HG03108 (cell line): ENCODE measurements at regions not wholly inside any gene's neighbourhood (a gene's known extent, or its start where the extent isn't known, plus 50 kb on each side); places are given as distances from the start of the nearest gene placed in this dataset.
"Not testable (repeated sequence)": the region's sequence is repeated elsewhere in the genome, so short reads cannot be mapped to it uniquely, and the experiment has no call there.

Experiments used
- ATAC-seq: cut with Tn5 transposase; IDR thresholded peaks from one replicate; pipeline ENCODE4 v1.9.1; 2021; ENCODE audit warnings: moderate library complexity; ENCODE audit not compliant: unreplicated experiment

DNA sequence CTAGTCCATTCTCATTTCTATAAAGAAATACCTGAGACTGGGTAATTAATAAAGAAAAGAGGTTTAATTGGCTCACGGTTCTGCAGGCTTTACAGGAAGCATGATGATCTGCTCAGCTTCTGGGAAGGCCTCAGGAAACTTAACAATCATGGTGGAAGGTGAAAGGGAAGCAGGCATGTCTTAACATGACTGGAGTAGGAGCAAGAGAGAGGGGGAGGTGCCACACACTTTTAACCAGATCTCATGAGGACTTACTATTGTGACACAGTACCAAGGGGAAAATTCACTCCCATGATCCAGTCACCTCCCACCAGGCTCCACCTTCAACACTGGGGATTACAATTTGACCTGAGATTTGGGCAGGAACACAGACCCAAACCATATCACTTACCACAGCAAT, 310.1 kb downstream of the SH3GL2 start:
- ATAC-seq = not testable (repeated sequence)

DNA sequence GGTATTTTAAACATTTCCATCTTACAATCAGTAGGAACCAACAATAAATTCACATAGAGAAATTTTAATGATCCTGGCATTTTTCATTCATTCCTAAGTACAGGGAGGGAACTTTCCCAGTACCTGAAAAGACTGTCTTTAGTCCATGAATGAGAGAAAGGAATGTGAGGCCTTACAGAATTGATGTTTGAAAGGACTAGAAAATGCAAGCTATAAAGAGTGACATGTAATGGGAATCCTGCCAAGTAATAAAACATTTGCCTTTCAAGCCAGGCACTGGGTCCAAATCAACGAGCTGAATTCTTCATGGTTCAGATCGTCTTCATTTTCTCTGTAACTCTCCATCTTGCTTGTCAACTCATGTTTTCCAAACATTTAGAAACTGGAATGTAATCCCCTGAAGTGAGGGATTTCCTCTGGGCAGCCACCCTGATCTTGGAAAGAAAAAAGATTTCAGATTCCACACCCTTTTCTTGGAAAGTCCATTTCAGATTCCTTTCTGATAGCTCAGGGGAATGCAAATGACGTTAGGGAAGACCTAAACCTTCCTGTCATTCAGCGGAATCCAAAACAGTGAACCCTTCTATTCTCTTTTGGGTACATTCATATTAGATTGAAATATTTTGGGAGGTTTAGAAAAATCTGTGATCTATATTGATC, 315.8 kb downstream of the SH3GL2 start:
- no peak for ATAC-seq

DNA sequence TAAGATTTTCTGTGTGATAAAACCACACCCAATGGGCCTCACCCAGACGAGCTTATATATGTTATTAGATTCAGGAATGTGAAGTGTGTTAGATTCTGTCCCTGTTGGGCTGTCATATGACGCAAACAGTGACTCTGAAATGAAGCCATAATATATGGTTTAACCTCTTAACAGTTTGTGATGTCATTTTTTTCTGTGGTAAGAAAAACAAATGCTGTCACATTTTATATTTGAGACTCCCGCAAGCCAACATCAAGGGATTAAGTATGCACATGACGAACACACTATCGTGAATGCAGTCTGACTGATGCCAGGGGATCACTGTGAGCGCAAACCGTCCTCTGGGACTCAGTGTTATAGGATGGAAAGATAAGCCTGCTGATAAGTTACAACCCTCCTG, 321.7 kb downstream of the SH3GL2 start:
- no peak for ATAC-seq

GRCh38 chr9:17905366-17905765, 326.5 kb downstream of the SH3GL2 start:
- no peak for ATAC-seq

DNA sequence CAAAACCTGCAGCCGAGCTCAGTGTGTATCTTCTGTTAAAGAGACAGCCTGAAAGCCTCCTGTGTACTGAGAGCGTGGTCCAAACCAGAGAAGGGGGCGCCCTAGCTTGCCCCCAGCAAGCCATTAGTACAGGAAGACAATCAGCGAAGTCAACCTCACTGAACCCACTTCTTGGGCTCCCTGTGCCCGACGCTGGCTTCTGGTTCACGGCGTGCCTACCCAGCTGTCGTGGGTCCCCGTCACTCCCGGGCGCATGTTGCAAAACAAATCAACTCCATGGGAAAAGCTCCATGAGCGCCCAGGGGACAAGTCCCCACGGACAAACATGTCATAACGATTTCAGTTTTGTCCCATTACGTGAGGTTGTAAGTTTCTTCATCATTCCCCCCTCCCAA, 326.9 kb downstream of the SH3GL2 start:
- no peak for ATAC-seq

GRCh38 chr9:17906176-17906840, 327.4 kb downstream of the SH3GL2 start:
- no peak for ATAC-seq

DNA sequence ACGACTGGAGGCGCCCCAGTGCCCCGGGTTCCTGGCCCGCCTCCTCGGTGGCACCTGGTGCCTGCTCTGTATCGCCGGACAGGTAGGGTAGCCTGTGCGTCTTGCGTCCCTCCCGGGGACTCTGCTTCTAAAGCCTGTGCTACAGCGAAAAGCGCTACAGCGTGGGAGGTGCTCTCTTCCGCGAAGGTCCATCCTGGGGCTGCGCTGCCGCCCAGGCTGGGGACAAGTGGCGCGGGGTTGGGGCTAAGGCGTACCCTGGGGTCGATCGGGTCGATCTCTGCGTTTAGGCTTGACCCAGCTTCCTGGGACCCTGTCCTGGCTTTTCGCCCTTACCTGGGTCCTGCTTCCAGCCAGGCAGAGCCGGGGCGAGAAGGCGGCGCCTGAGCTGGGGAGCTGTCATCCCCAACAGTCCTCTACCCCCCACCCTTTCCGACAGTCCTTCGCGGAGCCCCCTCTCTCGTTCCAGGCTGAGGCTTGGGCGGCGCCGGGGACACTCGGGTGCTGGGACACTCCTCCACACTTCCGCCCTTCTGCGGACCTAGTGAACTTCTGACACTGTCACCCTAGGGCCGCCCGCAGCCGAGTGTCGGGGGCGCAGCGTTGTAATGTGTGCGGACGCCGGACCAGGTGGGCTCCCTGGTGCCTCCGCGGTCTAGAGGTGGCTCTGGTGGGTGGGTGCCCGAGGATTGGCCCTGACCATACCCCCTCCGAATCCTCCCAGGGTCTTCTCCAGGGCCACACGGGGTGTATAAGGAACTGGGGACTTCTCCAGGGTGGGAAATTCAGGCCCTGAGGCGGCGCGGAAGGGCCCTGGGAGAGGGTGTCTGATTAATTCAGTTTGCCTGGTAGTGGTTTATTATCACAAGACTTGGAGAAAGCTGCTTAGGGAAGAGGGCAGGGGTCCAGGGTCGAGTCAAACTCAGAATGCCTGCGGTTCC, 328.2 kb downstream of the SH3GL2 start:
- no peak for ATAC-seq

GRCh38 chr9:17907779-17908508, 329.1 kb downstream of the SH3GL2 start:
- ATAC-seq = no peak

- no peak for ATAC-seq
Measured at GRCh38 chr9:17926246-17926645, 347.4 kb downstream of the SH3GL2 start.

DNA sequence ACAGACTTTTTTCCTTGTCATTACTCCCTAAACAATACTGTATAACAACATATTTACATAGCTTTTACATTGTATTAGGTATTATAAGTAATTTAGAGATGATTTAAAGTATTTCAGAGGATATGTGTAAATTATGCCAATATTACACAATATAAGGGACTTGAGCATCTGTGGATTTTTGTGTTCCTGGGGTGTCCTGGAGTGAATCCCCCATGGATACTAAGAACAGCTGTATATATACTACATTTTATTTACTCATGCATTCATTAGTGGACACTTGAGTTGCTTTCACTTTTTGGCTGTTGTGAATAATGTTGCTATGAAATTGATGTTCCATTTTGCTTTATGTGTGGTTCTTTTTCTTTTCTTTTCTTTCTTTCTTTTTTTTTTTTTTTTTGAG, 348.8 kb downstream of the SH3GL2 start:
- ATAC-seq = no peak

DNA sequence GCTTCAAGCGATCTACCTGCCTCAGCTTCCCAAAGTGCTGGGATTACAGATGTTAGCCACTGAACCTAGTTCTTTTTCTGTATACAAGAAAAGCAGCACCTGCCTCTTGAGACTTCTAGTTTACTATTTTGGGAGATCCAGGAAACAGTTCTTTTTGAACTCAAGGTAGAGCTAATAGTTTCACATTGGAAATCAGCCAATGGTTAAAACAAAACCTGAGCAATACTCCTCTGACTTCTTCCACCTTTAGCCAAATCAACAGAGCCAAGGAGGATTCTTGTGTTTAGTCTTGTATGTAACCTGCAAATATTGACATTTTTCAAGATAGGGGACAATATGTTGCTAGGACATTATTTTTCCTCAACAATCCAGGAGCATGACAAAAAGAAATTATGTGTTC, 349.4 kb downstream of the SH3GL2 start:
- ATAC-seq = no peak

DNA sequence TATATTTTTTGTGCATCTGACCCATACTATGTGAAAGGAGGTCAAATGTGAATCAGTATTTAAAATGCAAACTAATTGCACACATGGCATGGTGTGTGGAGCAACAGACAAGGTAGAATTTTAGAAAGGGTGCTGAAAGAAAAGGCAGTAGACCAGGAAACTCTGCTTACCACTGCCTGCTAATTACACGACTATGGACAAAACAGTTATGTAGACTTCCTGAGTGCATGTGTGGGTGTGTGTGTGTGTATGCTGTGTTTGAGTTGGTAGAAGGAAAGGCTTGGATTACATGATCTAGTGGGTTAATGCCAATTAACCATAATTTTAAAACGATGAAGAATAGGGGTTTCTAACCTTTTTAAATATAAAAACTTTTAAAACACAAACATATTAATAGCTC, 349.9 kb downstream of the SH3GL2 start:
- ATAC-seq = no peak

DNA sequence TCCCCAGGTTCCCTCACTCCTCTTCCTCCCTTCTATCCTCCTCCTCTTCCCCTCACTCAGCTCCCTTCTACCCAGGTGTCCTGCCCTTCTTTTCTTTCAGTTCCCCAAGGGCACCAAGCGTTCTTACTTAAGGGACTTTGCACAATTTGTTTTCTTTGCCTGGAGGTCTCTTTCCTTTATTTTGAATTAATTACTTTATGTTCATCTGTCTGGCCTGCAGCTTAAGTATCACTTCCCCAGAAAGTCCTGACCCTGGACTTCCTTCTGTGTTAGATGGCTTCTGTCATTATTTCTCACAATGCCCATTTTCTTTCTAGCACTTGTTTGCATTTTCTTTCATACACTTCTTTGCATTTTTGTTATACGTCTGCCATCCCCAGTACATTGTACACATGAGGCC, 350.6 kb downstream of the SH3GL2 start:
- ATAC-seq = no peak

DNA sequence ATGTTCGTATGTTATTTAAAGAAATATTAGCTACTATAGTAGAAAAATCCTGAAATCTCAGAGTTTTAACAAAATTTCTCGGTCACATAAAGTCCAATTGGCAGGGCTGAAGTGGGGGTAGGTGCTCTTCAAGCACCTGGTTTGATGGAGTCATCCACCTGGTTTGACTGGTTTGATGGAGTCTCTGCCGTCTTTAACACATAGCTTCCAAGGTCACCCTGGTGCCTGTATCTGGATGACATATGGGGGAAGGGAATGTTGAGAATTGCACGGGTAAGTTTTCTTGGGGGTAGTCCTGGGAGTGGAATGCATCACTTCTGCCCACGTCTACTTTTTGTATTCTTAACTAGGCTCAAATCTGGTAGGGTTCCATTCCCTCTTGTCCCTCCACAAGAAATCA, 351.2 kb downstream of the SH3GL2 start:
- ATAC-seq = no peak

GRCh38 chr9:17936365-17936764, 357.5 kb downstream of the SH3GL2 start:
- ATAC-seq = no peak

GRCh38 chr9:17938035-17938655, 359.3 kb downstream of the SH3GL2 start:
- ATAC-seq = no peak

DNA sequence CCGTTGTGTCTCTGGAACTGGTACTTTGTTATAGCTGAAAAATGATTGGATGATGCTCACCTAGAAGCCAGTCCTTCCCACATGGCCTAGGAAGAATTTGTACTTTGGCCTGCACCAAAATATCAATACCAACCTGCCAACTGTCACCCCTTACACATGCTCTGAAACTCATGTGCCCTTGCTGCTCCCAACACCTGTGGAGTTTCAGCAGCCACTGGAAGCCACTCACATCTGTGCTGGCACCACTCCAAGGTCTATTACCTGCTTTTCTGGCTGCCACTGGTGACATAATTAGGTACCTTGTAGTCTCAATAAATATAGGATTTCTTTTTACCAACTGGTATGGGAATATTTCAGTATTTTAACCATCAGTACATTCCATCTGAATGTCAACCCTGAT, 363.6 kb downstream of the SH3GL2 start:
- no peak for ATAC-seq

DNA sequence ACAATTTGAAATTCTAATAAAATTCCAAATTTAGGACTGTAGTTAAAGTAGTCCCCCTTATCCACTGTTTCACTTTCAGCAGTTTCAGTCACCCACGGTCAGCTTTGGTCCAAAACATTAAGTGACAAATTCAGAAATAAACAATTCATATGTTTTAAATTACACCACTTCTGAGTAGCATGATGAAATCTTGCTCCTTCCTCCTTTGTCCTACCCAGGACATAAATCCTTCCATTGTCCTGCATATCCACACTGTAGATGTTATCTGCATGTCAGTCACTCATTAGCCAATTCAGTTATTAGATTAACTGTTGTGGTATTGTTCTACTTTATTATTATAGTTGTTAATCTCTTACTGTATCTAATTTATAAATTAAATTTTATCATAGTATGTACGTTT, 376.5 kb downstream of the SH3GL2 start:
- ATAC-seq = no peak

GRCh38 chr9:17958363-17958762, 379.5 kb downstream of the SH3GL2 start:
- no peak for ATAC-seq

DNA sequence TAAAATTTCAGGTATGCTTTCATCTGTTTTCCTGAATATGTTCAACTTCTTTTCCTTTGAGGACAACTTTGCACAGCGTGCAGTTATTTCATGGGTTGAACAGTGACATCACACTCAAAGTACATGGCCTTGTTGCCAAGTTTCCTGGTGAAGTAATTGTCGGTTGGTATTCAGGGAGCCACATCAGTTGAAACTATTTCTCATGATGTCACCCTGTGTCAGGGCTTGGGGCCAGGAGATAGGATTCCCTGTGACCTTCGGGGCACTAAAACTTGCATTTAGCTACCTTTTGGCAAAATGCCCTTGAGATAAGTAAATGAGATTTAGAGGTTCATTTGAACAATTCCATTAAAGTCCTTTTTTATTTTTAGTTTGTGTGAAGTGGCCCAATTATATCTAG, 383.9 kb downstream of the SH3GL2 start:
- ATAC-seq = no peak

DNA sequence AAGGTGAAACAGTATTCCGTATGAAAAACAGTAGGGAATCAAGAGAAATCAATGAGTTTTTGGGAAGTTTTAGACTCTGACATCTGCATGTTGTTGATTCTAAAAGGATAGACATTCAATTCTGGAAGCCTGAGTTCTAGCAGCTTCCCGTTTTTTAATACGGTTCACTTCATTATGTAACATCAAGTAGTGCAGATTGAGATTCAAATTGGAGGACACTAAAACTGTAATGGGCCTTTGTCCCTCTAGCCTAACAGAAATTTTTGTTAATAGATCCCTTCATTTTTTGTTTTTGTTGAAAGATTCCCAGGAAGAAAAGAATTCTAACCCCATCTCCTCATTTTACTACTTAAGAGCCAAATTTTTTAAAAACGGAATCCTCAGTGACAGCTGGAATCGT, 384.6 kb downstream of the SH3GL2 start:
- ATAC-seq = no peak
